ENCODE measurements at regions not wholly inside any gene's neighbourhood (a gene's known extent, or its start where the extent isn't known, plus 50 kb on each side); places are given as distances from the start of the nearest gene placed in this dataset.

GRCh38 chr7:84813376-84813775, 373.5 kb downstream of the SEMA3D start:
- H3K27me3 ChIP-seq (ENCODE audit: insufficient read depth, poor library complexity, severe bottlenecking): no peaks in the 10 kb centered on the region
- no peak for DNase-seq (ENCODE audit: low spot score)

DNA sequence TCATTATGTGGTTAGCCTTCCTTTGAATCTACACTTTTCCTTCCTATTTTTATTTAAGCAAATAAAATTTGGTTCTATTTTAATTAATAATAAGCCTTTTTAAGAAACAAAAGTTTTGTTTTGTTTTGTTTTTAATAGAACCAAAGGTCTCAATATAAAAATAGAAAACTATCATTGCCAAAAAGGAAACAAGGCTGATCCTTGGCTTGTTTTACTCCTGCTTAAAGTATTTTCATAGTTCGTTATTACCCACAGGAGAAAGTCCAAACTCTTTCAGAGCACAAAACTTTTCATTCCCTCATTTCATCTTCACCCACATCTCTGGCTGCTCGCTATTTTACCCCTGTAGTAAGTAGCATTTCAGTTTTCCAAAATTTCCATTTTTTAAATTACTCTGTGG, 374.8 kb downstream of the SEMA3D start:
- TF ChIP-seq CTCF (IDR thresholded peaks at IDR 0.05; ENCODE audit: poor library complexity, severe bottlenecking): no peak
- Histone ChIP-seq H3K4me3 (ENCODE audit: severe bottlenecking) (no peak overlapping the region), H3K9me3 (ENCODE audit: severe bottlenecking) (no peaks in the 10 kb centered on the region), H3K36me3 (ENCODE audit: low read depth) (no peaks in the 10 kb centered on the region), H3K27ac (ENCODE audit: poor library complexity, severe bottlenecking) (no peak overlapping the region), H3K27me3 (ENCODE audit: insufficient read depth, poor library complexity, severe bottlenecking) (no peaks in the 10 kb centered on the region), H3K4me1 (ENCODE audit: insufficient read depth, poor library complexity, severe bottlenecking) (no peaks in the 10 kb centered on the region)
- DNase-seq (ENCODE audit: low spot score): no peak
- ATAC-seq (ENCODE audit: low read depth): no peak

More at GRCh38 chr7:84813376-84813775, 373.5 kb downstream of the SEMA3D start:
- no peaks in the 10 kb centered on the region for H3K36me3 ChIP-seq (ENCODE audit: low read depth)
- no peak for TF ChIP-seq CTCF (IDR thresholded peaks at IDR 0.05; ENCODE audit: poor library complexity, severe bottlenecking)
- no peak overlapping the region for H3K4me3 ChIP-seq (ENCODE audit: severe bottlenecking)
- H3K27ac ChIP-seq (ENCODE audit: poor library complexity, severe bottlenecking): no peak overlapping the region
- H3K4me1 ChIP-seq (ENCODE audit: insufficient read depth, poor library complexity, severe bottlenecking): no peaks in the 10 kb centered on the region
- no peak for ATAC-seq (ENCODE audit: low read depth)
- H3K9me3 ChIP-seq (ENCODE audit: severe bottlenecking): no peaks in the 10 kb centered on the region

DNA sequence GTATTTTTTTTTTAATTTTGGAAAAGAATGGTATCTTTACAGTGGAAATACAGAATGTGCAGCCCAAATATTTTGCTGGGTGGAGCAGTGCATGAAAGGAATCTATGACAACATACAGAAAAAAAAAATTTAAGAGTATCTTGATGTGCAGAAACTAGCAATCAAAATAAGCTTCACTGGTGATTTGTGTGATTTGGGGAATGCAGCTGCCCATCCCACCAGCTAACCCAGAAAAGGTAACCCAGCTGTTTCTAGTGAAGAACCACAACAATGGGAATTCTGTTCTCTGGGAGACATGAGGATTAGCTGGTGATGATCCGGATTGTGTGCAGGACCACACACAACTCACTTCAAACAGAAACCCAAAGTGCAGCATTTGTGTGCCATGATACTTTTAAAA, 375.5 kb downstream of the SEMA3D start:
- no peaks in the 10 kb centered on the region for H3K4me1 ChIP-seq (ENCODE audit: insufficient read depth, poor library complexity, severe bottlenecking)
- no peaks in the 10 kb centered on the region for H3K9me3 ChIP-seq (ENCODE audit: severe bottlenecking)
- DNase-seq (ENCODE audit: low spot score) (no peak), ATAC-seq (ENCODE audit: low read depth) (no peak)
- no peak overlapping the region for H3K27ac ChIP-seq (ENCODE audit: poor library complexity, severe bottlenecking)
- H3K27me3 ChIP-seq (ENCODE audit: insufficient read depth, poor library complexity, severe bottlenecking): no peaks in the 10 kb centered on the region
- H3K36me3 ChIP-seq (ENCODE audit: low read depth): no peaks in the 10 kb centered on the region
- H3K4me3 ChIP-seq (ENCODE audit: severe bottlenecking): no peak overlapping the region
- no peak for TF ChIP-seq CTCF (IDR thresholded peaks at IDR 0.05; ENCODE audit: poor library complexity, severe bottlenecking)

DNA sequence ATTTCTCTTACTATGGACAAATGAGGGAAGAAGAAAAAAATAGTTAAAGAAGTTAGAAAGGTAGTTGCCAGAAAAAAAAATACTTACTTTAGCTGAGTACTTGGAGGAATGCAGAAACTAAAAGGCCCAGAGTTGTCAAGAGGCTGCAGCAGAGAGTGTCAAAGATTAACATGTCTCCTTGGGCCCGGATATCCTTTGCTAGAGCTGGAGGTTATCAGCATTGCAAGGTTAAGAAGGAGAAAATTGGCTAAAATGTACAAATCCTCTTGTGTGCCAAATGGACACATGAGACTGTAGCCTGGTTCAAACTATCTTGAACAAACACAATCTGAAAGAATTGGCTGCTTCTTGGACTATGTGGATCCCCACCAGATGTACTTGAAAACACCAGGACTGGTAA, 377.0 kb downstream of the SEMA3D start:
- Histone ChIP-seq H3K4me3 (ENCODE audit: severe bottlenecking) (no peak overlapping the region), H3K36me3 (ENCODE audit: low read depth) (no peaks in the 10 kb centered on the region), H3K27ac (ENCODE audit: poor library complexity, severe bottlenecking) (no peak overlapping the region), H3K9me3 (ENCODE audit: severe bottlenecking) (no peaks in the 10 kb centered on the region), H3K27me3 (ENCODE audit: insufficient read depth, poor library complexity, severe bottlenecking) (no peaks in the 10 kb centered on the region), H3K4me1 (ENCODE audit: insufficient read depth, poor library complexity, severe bottlenecking) (no peaks in the 10 kb centered on the region)
- no peak for TF ChIP-seq CTCF (IDR thresholded peaks at IDR 0.05; ENCODE audit: poor library complexity, severe bottlenecking)
- DNase-seq (ENCODE audit: low spot score) (no peak), ATAC-seq (ENCODE audit: low read depth) (no peak)

- Histone ChIP-seq H3K9me3 (ENCODE audit: severe bottlenecking) (no peaks in the 10 kb centered on the region), H3K36me3 (ENCODE audit: low read depth) (no peaks in the 10 kb centered on the region), H3K27ac (ENCODE audit: poor library complexity, severe bottlenecking) (no peak overlapping the region), H3K4me1 (ENCODE audit: insufficient read depth, poor library complexity, severe bottlenecking) (peaks cover 15% of the 10 kb centered on the region), H3K4me3 (ENCODE audit: severe bottlenecking) (no peak overlapping the region), H3K27me3 (ENCODE audit: insufficient read depth, poor library complexity, severe bottlenecking) (no peaks in the 10 kb centered on the region)
- no peak for ATAC-seq (ENCODE audit: low read depth)
- no peak for DNase-seq (ENCODE audit: low spot score)
- TF ChIP-seq CTCF (IDR thresholded peaks at IDR 0.05; ENCODE audit: poor library complexity, severe bottlenecking): no peak
Observed at GRCh38 chr7:84803979-84804378, 382.9 kb downstream of the SEMA3D start.

Data from RWPE2 (cell line).